IPS-NIHi7 (cell line): ENCODE measurements at regions not wholly inside any gene's neighbourhood (a gene's known extent, or its start where the extent isn't known, plus 50 kb on each side); places are given as distances from the start of the nearest gene placed in this dataset.
"Not testable (repeated sequence)": the region's sequence is repeated elsewhere in the genome, so short reads cannot be mapped to it uniquely, and the experiment has no call there.

Experiments used
- DNase-seq: peaks from one replicate; pipeline ENCODE4 v3.0.0; 2012; ENCODE audit warnings: mixed read lengths; ENCODE audit errors: extremely low spot score

DNA sequence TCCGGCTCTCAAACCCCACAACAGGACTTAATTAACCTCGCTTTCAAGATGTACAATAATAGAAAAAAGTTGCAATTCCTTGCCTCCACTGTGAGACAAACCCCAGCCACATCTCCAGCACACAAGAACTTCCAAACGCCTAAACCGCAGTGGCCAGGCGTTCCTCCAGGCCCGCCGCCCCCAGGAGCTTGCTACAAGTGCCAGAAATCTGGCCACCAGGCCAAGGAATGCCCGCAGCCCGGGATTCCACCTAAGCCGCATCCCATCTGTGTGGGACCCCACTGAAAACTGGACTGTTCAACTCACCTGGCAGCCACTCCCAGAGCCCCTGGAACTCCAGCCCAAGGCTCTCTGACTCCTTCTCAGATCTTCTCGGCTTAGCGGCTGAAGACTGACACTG lies 262.5 kb downstream of the SMARCA2 start:
- DNase-seq = not testable (repeated sequence)

DNA sequence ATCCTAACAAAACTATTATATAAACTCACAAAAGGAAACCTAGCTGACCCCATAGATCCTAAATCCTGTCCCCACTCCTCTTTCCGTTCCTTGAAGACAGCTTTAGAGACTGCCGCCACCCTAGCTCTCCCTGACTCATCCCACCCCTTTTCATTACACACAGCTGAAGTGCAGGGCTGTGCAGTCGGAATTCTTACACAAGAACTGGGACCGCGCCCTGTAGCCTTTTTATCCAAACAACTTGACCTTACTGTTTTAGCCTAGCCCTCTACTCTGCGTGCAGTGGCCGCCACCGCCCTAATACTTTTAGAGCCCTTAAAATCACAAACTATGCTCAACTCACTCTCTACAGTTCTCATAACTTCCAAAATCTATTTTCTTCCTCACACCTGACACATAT lies 264.0 kb downstream of the SMARCA2 start:
- not testable (repeated sequence) for DNase-seq

- peak; percentile 70 for DNase-seq
These were observed 266.1 kb downstream of the SMARCA2 start for GRCh38 chr9:2281031-2281802.

DNA sequence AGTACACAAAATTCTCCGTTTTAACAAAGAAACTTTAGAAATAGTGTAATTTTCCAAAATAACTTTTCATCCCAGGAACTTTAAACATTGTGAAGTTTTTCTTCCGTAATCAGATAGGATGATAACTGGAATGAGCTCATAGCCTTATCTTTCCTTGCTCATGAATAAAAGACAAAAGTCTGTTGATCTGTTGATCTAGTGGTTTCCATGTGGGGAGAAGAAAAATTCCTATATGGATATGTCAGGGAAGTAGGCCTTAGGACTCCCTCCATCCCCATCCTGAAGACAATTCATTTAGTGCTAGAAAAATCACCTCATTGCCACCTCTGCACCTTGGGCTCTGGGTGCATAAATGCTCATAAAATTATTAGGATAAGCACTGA lies 266.6 kb downstream of the SMARCA2 start:
- no peak for DNase-seq

DNA sequence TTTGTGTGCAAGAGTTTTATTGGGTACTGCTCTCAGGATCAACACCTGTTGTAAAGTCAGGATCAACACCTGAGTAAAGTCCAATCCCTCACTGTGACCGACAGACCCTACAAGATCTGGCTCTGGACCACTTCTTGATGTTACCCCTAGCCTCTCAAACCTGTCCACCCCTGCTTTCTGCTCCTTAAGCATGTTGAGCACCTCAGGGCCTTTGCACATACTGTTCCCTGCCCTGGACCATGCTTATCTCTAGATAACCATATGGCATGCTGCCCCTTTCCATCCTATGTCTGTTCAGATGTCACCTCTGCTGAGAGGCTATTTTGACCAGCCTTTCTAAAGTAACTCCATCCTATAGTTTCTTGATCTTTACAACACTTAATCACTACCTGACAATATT lies 269.6 kb downstream of the SMARCA2 start:
- DNase-seq = no peak

- DNase-seq = no peak
These were observed 270.5 kb downstream of the SMARCA2 start for GRCh38 chr9:2285416-2286332.

- DNase-seq = no peak
These were observed 271.2 kb downstream of the SMARCA2 start for GRCh38 chr9:2286333-2286705.

DNA sequence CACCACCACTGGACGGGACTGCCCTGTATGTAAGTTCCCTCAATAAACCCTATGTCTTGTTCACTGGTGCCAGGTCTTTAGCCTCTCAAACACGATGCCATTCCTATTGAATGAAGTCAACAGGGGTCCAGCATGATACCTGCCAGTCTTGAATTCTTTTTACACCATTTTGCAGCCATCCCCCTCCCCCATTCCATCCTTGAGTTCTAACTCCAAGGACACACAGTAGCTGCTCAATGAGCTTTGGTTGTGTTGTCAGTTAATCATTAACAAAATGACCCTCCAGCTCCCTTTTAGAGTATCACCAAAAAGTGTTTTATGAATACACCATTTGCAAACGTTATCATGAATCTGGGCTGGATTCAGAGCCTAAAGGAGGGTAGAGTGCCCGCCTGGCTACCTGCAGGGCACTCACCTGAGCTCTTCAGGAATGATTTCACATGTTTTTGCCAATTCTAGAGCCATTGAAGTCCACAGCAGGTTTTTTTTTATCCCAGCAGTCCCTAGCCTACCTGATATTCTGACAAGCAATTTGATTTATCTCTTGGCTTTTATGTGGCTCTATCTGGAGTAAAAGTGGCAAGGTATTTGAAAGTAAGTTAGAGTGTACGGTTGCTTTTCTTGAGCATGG lies 271.8 kb downstream of the SMARCA2 start:
- DNase-seq = no peak

DNA sequence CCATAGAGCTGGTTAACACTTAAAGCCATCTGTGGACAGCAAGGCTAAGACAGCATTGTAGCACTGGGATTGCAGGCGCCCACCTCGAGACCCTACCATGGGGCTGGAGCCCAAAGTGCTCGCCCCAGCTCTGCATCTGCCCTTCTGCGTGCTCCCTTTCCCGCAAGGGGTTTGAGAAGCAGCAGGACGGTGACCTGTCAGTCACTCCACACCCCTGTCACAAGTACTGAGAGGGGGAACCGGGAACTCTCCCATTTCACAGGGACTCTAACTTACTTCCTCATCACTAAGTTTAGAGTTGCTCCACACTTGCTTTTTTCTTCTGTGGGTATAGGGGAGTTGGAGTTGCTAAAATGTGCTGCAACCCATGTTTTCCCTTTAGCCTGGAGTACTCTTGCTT lies 273.2 kb downstream of the SMARCA2 start:
- DNase-seq = no peak

DNA sequence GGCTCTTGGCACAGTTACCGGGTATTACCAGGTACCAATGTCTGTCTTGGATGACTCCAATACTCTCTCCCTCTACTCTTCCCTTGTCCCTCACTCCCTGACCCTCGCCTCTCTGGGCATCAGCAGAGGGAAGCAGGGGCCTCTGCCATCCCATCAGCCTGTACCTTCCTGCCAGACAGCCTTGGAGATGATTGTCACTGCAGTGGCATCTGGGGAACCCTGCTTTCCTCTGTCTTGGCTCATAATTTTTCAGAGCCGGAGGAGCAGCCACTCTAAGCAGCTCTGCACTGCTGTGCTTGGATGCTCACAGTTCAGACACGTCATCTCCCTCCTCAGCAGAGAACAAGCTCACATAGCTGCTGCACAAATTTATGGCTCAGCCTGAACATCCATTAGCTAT lies 274.1 kb downstream of the SMARCA2 start:
- DNase-seq = no peak

- no peak for DNase-seq
These were observed 275.2 kb downstream of the SMARCA2 start for GRCh38 chr9:2290382-2290781.

DNA sequence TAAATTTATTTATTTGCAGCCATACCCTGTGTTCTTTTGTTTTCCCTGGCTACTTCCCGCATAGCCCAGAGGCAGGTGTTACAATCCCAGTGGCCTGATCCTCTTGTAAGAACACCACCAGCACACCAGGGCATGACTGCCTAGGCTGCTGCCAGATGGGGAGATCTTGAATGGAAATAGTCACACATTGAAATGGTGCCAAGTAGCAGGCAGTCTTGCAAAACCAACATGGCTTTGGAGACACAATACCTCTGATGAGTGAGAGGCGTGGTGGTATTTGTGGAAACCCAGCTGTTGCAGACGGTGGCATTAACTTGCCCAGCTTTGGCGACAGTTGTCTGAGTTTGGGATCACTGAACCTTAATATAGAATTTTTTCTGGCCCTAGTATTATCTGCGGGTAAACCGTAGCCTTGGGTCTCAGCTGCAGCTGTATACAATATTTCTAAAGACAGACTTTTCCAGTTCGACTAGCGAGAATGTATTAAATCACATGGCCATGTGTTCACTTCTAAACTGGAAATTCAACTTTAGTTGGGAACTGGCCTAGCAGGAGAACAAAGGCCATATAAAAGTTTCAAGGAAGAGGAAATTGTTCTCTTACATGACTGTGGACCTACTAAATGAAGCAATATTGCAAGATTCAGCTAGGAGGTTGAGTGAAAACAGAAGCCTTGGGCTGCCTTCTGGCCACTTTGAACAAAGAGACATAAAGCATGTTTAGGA lies 277.0 kb downstream of the SMARCA2 start:
- DNase-seq = no peak

DNA sequence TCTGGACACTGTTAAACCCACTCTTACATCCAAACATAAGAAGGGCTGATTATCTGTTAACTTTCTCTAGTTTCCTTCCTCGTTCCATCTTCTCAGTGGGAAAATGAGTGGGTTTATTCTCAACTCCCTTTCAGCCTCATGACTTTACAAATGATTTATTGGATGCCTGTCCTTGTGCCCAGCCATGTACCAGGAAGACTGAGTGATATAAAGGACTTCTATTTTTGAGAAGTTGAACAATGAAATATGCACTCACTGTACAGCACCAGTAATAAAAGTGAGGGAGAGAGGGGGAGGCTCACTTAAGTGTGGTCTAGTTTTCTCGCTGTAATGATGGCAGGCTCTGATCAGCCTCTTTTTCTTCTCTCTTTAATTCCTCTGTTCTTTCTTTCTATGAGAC lies 277.6 kb downstream of the SMARCA2 start:
- DNase-seq = no peak

GRCh38 chr9:2297771-2298170 lies 282.6 kb downstream of the SMARCA2 start:
- no peak for DNase-seq

GRCh38 chr9:2298217-2298616 lies 283.1 kb downstream of the SMARCA2 start:
- DNase-seq = no peak

DNA sequence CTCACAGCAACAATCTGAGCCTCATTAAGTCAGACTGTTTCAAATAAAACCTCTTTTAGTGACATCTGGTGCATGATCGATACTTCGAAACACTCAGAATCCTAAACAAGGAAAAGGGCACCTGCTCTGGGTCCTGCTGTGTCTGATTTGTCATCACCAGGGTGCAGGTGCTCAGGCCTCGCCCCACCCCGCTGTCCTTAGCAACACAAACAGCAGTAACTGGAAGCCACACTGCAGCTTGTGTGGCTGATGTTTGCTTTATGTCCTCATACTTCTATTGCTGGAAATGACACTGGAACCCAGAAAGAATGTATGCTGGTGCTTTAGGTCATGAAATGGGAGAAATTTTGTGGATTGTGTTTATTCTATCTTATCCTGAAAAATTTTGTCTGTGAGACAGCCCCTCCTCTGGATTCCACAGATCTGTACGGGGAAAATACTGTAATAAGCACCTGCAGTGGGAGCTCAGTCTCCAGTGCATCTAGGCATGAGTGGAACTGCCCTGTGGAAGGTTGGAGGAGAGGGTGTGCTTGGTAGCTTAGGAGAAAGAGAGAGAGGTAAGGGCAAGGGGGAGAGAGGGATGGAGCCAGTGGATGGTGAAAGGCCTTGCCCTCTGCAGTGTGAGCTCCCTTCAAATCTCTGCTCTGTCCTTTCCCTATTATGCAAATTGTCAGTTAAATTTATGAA lies 284.2 kb downstream of the SMARCA2 start:
- DNase-seq = no peak

GRCh38 chr9:2299843-2300205 lies 284.7 kb downstream of the SMARCA2 start:
- no peak for DNase-seq

DNA sequence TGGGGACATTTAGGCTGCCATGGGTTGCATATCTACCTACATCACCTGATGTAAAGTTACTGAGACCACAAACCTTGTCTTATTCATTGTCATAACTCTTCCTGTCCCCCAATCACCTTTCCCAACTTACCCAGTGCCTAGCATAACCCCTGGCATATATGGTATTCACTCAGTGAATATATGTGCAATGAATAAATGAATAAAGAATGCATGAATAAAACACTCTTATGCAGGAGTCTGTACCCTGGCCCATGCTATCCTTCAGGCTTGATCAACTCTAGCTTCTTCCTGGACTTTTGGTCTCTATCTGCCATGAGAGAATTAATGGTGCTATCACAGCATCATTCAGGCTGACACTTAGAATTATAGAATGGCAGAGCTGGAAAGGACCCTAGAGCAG lies 285.2 kb downstream of the SMARCA2 start:
- DNase-seq = no peak

DNA sequence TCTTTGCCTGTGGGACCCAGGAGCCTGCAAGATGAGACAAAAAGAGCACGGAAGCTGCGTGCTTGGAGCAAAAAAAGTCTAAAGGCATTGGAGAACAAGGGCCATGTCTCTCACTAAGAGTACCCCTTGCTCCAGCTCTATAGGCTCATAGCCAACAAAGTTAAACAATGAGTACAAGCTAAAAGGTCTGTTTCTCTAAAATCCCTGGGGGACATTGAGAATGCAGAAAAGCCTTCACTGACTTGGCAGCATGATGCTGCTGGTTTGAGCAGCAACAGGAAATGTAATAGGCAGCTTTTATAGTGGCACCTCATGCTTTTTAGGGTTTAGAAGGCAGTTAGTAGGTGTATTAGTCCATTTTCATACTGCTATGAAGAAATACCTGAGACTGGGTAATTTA lies 287.5 kb downstream of the SMARCA2 start:
- DNase-seq = no peak

GRCh38 chr9:2303056-2303455 lies 287.9 kb downstream of the SMARCA2 start:
- DNase-seq = no peak

DNA sequence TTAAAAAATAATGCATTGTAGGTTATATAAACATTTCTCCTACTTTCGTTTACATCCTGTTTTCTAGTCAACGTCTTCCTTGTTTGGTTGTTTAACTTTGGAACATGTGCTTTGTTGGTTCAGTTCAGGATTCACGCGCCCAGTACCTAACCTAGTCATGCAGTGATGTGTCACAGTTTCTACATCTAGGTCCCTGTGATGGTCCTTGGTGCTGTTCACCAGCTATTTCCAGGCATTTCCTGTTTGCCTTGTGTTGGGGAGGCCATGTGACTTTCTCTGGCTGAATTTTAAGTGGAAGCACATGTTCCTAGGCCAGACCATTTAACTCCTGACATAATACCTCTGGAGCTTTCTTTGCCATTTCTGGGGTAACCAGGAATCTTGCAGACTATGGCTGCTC lies 292.3 kb downstream of the SMARCA2 start:
- no peak for DNase-seq
